ENCODE measurements at regions not wholly inside any gene's neighbourhood (a gene's known extent, or its start where the extent isn't known, plus 50 kb on each side); places are given as distances from the start of the nearest gene placed in this dataset.

GRCh38 chr2:751474-751873, 74.3 kb upstream of the TMEM18 start:
- no peak for DNase-seq

- no peak for DNase-seq
Measured at GRCh38 chr2:750628-751027, 73.4 kb upstream of the TMEM18 start.

- no peak for DNase-seq
Measured at GRCh38 chr2:747762-748351, 70.7 kb upstream of the TMEM18 start.

GRCh38 chr2:746697-747096, 69.5 kb upstream of the TMEM18 start:
- DNase-seq = no peak

GRCh38 chr2:744088-744487, 66.9 kb upstream of the TMEM18 start:
- DNase-seq = no peak

GRCh38 chr2:742221-742620, 65.0 kb upstream of the TMEM18 start:
- DNase-seq = no peak

GRCh38 chr2:741195-741496, 63.9 kb upstream of the TMEM18 start:
- no peak for DNase-seq

GRCh38 chr2:740322-741194, 63.4 kb upstream of the TMEM18 start:
- DNase-seq = peak; percentile 88

GRCh38 chr2:739864-740321, 62.7 kb upstream of the TMEM18 start:
- DNase-seq = peak; percentile 69

- no peak for DNase-seq
Measured at GRCh38 chr2:736939-737338, 59.7 kb upstream of the TMEM18 start.

- DNase-seq = no peak
Measured at GRCh38 chr2:735670-736218, 58.5 kb upstream of the TMEM18 start.

- no peak for DNase-seq
Measured at GRCh38 chr2:734496-734895, 57.3 kb upstream of the TMEM18 start.

- DNase-seq = no peak
Measured at GRCh38 chr2:733495-733894, 56.3 kb upstream of the TMEM18 start.

- DNase-seq = no peak
Measured at GRCh38 chr2:733001-733400, 55.8 kb upstream of the TMEM18 start.

GRCh38 chr2:731711-732110, 54.5 kb upstream of the TMEM18 start:
- DNase-seq = no peak

- peak; percentile 72 for DNase-seq
Measured at GRCh38 chr2:729376-729861, 52.2 kb upstream of the TMEM18 start.

- DNase-seq = no peak
Measured at GRCh38 chr2:728165-728564, 51.0 kb upstream of the TMEM18 start.

GRCh38 chr2:727071-727470, 49.9 kb upstream of the TMEM18 start:
- no peak for DNase-seq
